HL-60 (cell line): ENCODE measurements at regions not wholly inside any gene's neighbourhood (a gene's known extent, or its start where the extent isn't known, plus 50 kb on each side); places are given as distances from the start of the nearest gene placed in this dataset.

Experiments
- TF ChIP-seq, protein P1 (sequence below): IDR thresholded peaks from one replicate; pipeline ENCODE4 v1.5.1; 2011; ENCODE audit warnings: low read length, control low read depth, inconsistent platforms; ENCODE audit not compliant: insufficient read depth
- TF ChIP-seq, protein P2 (sequence below): IDR thresholded peaks from 2 replicates; pipeline ENCODE4 v1.6.1; 2012; ENCODE audit warnings: low read depth; ENCODE audit not compliant: insufficient replicate concordance

DNA sequence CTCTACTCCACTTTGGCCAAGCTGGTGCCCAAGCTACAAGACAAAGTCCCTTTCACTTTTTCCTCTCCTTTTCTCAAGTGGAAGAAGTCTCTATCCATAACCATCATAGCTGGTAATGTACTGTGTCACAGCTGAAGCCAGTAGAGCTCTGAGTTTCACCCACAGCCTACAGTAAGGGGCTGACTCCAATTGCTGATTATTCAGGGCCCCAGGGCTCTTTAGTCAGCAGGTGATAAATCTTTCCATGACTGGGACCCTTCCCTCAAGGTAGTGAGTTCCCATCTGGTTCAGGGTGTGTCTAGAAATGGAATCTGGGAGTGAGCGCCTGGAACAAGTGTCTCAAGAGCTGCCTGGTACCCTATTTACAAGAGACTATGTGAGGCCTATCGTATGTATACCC lies 436.0 kb upstream of the CA10 start:
- TF ChIP-seq, protein P1, sequence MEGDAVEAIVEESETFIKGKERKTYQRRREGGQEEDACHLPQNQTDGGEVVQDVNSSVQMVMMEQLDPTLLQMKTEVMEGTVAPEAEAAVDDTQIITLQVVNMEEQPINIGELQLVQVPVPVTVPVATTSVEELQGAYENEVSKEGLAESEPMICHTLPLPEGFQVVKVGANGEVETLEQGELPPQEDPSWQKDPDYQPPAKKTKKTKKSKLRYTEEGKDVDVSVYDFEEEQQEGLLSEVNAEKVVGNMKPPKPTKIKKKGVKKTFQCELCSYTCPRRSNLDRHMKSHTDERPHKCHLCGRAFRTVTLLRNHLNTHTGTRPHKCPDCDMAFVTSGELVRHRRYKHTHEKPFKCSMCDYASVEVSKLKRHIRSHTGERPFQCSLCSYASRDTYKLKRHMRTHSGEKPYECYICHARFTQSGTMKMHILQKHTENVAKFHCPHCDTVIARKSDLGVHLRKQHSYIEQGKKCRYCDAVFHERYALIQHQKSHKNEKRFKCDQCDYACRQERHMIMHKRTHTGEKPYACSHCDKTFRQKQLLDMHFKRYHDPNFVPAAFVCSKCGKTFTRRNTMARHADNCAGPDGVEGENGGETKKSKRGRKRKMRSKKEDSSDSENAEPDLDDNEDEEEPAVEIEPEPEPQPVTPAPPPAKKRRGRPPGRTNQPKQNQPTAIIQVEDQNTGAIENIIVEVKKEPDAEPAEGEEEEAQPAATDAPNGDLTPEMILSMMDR = no peak
- TF ChIP-seq, protein P2, sequence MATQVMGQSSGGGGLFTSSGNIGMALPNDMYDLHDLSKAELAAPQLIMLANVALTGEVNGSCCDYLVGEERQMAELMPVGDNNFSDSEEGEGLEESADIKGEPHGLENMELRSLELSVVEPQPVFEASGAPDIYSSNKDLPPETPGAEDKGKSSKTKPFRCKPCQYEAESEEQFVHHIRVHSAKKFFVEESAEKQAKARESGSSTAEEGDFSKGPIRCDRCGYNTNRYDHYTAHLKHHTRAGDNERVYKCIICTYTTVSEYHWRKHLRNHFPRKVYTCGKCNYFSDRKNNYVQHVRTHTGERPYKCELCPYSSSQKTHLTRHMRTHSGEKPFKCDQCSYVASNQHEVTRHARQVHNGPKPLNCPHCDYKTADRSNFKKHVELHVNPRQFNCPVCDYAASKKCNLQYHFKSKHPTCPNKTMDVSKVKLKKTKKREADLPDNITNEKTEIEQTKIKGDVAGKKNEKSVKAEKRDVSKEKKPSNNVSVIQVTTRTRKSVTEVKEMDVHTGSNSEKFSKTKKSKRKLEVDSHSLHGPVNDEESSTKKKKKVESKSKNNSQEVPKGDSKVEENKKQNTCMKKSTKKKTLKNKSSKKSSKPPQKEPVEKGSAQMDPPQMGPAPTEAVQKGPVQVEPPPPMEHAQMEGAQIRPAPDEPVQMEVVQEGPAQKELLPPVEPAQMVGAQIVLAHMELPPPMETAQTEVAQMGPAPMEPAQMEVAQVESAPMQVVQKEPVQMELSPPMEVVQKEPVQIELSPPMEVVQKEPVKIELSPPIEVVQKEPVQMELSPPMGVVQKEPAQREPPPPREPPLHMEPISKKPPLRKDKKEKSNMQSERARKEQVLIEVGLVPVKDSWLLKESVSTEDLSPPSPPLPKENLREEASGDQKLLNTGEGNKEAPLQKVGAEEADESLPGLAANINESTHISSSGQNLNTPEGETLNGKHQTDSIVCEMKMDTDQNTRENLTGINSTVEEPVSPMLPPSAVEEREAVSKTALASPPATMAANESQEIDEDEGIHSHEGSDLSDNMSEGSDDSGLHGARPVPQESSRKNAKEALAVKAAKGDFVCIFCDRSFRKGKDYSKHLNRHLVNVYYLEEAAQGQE = no peak
